ENCODE measurements at regions not wholly inside any gene's neighbourhood (a gene's known extent, or its start where the extent isn't known, plus 50 kb on each side); places are given as distances from the start of the nearest gene placed in this dataset.

DNA sequence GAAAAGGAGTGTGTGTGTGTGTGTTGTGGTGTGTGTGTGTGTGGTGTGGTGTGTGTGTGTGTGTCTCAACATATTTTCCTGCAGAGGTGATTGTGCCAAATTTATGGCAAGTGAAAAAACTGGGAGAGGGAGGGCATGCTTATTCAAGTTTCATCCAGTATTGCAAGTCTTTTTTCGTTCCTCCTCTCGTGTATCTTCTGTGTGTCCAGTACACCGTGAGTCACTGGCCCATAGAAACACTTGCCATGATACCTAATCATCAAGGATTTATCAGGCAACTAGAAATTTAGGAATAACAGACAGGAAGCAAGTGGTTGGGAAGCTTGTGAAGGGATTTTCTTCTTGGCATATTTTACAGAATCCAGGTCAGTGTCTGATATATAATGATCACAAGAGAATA is 820.5 kb downstream of the GATA3 start:
- TF ChIP-seq, protein P1, sequence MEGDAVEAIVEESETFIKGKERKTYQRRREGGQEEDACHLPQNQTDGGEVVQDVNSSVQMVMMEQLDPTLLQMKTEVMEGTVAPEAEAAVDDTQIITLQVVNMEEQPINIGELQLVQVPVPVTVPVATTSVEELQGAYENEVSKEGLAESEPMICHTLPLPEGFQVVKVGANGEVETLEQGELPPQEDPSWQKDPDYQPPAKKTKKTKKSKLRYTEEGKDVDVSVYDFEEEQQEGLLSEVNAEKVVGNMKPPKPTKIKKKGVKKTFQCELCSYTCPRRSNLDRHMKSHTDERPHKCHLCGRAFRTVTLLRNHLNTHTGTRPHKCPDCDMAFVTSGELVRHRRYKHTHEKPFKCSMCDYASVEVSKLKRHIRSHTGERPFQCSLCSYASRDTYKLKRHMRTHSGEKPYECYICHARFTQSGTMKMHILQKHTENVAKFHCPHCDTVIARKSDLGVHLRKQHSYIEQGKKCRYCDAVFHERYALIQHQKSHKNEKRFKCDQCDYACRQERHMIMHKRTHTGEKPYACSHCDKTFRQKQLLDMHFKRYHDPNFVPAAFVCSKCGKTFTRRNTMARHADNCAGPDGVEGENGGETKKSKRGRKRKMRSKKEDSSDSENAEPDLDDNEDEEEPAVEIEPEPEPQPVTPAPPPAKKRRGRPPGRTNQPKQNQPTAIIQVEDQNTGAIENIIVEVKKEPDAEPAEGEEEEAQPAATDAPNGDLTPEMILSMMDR (IDR thresholded peaks at IDR 0.05; ENCODE audit: borderline replicate concordance, control extremely low read depth, extremely low read depth, insufficient read depth, missing control alignments): no peak
- DNase-seq (ENCODE audit: low spot score): no peak
- in situ Hi-C loops (cut with MboI; ENCODE audit: low sequenced_read_pairs, unreplicated experiment): no loop called here

DNA sequence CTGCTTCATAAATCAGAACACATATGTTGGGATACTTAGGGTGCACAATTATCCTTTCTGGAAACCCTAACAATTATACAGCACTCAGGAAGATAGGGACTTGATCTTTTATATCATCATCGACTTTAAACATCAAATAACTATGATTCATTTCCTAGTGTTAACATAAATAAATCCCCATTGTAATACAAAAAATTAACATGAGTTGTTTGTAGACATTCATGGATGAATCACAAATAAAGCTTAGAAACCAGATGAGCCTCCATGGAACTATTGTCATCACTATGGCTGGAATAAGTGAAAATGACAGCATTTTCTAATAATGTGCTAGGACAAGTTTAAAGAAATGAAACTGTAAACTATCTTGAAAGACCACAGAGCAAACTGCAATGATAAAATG is 821.7 kb downstream of the GATA3 start:
- TF ChIP-seq, protein P1 (IDR thresholded peaks at IDR 0.05; ENCODE audit: borderline replicate concordance, control extremely low read depth, extremely low read depth, insufficient read depth, missing control alignments): no peak
- in situ Hi-C loops (cut with MboI; ENCODE audit: low sequenced_read_pairs, unreplicated experiment): no loop called here
- no peak for DNase-seq (ENCODE audit: low spot score)

- DNase-seq (ENCODE audit: low spot score): no peak
- TF ChIP-seq, protein P1 (IDR thresholded peaks at IDR 0.05; ENCODE audit: borderline replicate concordance, control extremely low read depth, extremely low read depth, insufficient read depth, missing control alignments): no peak
- in situ Hi-C loops (cut with MboI; ENCODE audit: low sequenced_read_pairs, unreplicated experiment): no loop called here
These were observed 835.0 kb downstream of the GATA3 start for GRCh38 chr10:8889538-8889937.

DNA sequence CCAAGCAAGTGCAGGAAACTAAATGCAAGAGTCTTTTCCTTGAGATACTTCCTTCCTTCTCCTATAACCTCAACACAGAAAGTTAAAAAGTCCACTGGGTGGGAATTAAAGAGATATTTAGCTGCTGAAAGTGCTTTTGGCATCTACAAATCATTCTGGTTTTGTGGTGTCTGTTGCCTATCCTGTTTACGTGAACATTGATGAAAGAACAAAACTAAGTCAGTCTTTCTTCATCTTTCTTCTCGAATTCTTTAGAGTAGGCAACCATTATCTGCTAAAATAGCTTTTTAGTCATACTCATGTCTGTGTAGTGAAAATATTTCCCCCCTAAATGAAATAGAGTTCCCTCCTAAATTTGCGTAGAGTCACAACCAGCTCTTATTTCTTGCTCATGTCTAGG is 838.6 kb downstream of the GATA3 start:
- in situ Hi-C loops (cut with MboI; ENCODE audit: low sequenced_read_pairs, unreplicated experiment): no loop called here
- TF ChIP-seq, protein P1 (IDR thresholded peaks at IDR 0.05; ENCODE audit: borderline replicate concordance, control extremely low read depth, extremely low read depth, insufficient read depth, missing control alignments): no peak
- DNase-seq (ENCODE audit: low spot score): no peak

DNA sequence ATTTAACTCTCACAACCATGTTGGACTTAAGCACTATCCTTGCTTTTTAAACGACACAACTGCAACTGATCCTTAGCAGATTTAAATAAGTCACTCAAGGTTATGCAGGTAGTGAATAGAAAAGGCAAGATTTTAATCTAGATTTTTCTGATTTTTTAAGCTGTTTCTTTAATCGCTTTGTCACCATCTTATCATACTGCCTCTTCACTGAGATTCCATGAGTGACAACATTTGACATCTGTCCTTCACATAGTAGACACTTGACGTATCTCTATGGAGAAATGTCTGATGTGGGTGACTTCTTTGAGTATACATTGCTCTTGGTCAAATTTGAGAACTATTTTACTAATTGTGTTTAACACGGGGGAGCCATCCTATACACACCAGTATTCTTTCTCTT is 839.7 kb downstream of the GATA3 start:
- TF ChIP-seq, protein P1 (IDR thresholded peaks at IDR 0.05; ENCODE audit: borderline replicate concordance, control extremely low read depth, extremely low read depth, insufficient read depth, missing control alignments): no peak
- no peak for DNase-seq (ENCODE audit: low spot score)
- in situ Hi-C loops (cut with MboI; ENCODE audit: low sequenced_read_pairs, unreplicated experiment): no loop called here

DNA sequence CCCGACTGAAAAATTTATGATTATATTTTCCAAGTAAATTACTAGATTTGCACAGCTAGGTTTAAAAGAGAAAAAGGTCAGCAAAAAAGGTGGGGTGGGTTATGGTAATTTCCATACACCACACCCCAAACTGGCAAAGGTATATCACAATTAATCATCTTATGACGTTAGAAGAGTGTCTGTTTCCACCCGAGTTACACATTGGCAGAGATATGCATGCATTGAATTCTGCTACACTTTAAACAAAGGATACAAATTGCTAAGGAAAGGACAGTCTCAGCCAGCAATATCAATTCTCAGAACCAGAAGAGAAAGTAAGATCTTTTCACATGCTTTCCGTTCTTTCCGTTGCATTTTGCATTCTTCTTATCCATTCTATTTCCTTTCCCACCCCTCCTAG is 843.3 kb downstream of the GATA3 start:
- in situ Hi-C loops (cut with MboI; ENCODE audit: low sequenced_read_pairs, unreplicated experiment): no loop called here
- TF ChIP-seq, protein P1 (IDR thresholded peaks at IDR 0.05; ENCODE audit: borderline replicate concordance, control extremely low read depth, extremely low read depth, insufficient read depth, missing control alignments): no peak

More for the DNA sequence above, 843.3 kb downstream of the GATA3 start:
- DNase-seq (ENCODE audit: low spot score): no peak
